Motor neuron (in vitro differentiated cells): ENCODE measurements at regions not wholly inside any gene's neighbourhood (a gene's known extent, or its start where the extent isn't known, plus 50 kb on each side); places are given as distances from the start of the nearest gene placed in this dataset.

Experiments
- ATAC-seq, 8 experiments: fragments of 200-7000 bp; cut with Tn5 transposase; replicated peaks in 6 of 8; 2 replicates each; pipeline ENCODE4 v1.8.0; 2021; ENCODE audit warnings: mild to moderate bottlenecking in 8 of 8, moderate library complexity in 8 of 8
- H3K27ac ChIP-seq, 2 donors: fragments of 250-450 bp; sonication (Bioruptor Pico); 2 replicates each; pipeline ENCODE4 v1.9.0; 2021; ENCODE audit warnings: antibody characterized with exemption in 2 of 2, mild to moderate bottlenecking in 2 of 2, moderate library complexity in 1 of 2
- H3K4me1 ChIP-seq, 2 donors: fragments of 250-450 bp; sonication (Bioruptor Pico); replicated peaks in 1 of 2; 2 replicates each; pipeline ENCODE4 v1.6.1; 2021; ENCODE audit warnings: antibody characterized with exemption in 2 of 2, mild to moderate bottlenecking in 2 of 2, moderate library complexity in 1 of 2
- H3K4me3 ChIP-seq, 5 donors: fragments of 250-450 bp; sonication (Bioruptor Pico); 2 replicates each; pipeline ENCODE4 v1.9.0; 2021; ENCODE audit warnings: antibody characterized with exemption in 5 of 5, mild to moderate bottlenecking in 5 of 5, moderate library complexity in 4 of 5
- WGBS, 10 experiments: fragments of 450-650 bp; shearing (Covaris generic); methylation state at CpG; one replicate each; pipeline ENCODE4 v1.0.0; 2022; 5-methylcytosine and 5-hydroxymethylcytosine counted together
- in situ Hi-C, 9 experiments: fragments of 400-800 bp; cut with MboI; loops; one replicate each; pipeline ENCODE4 v1.15.0; 2021; ENCODE audit warnings: low sequenced_read_pairs in 9 of 9, low pct_unique_long_range_greater_than_20kb in 2 of 9; ENCODE audit not compliant: unreplicated experiment in 9 of 9

- Histone ChIP-seq H3K4me3 (no peak overlapping the region), H3K4me1 (no peaks in the 10 kb centered on the region), H3K27ac (no peak overlapping the region)
- in situ Hi-C loops = loop anchor here in 2 of 9 experiments (25.0 kb wide), 2 partner anchors 100 to 525 kb away; no protein-coding TSS in a partner anchor
- 81 to 98% (median 86%) methylated on average over 3 of the region's 3 CpGs for WGBS, 10 experiments
- no peak for ATAC-seq
Observed at GRCh38 chr1:79362470-79362869, 355.9 kb upstream of the ADGRL4 start.

- Histone ChIP-seq H3K27ac (no peak overlapping the region), H3K4me1 (no peaks in the 10 kb centered on the region), H3K4me3 (no peak overlapping the region)
- in situ Hi-C loops = loop anchor here in 2 of 9 experiments (10.0 to 25.0 kb wide), 3 partner anchors 90 to 518 kb away; no protein-coding TSS in a partner anchor
- 33 to 100% (median 83%) methylated on average over 1 to 4 of the region's 4 CpGs; no CpG with 5 or more reads in 2 of the 10 experiments for WGBS, 10 experiments
- ATAC-seq = peak in 2 of 8 experiments; percentile 48 to 75
Observed at GRCh38 chr1:79355090-79355489, 348.6 kb upstream of the ADGRL4 start.

GRCh38 chr1:79353224-79353623 is 346.7 kb upstream of the ADGRL4 start:
- no peak overlapping the region for H3K27ac ChIP-seq
- H3K4me1 ChIP-seq = no peaks in the 10 kb centered on the region
- in situ Hi-C loops = loop anchor here in 2 of 9 experiments (10.0 to 25.0 kb wide), 3 partner anchors 88 to 516 kb away; no protein-coding TSS in a partner anchor
- 0 to 91% (median 53%) methylated on average over 1 to 4 of the region's 4 CpGs for WGBS, 10 experiments
- peak in 4 of 8 experiments; percentile 38 to 97 (median 90) for ATAC-seq
- no peak overlapping the region for H3K4me3 ChIP-seq

DNA sequence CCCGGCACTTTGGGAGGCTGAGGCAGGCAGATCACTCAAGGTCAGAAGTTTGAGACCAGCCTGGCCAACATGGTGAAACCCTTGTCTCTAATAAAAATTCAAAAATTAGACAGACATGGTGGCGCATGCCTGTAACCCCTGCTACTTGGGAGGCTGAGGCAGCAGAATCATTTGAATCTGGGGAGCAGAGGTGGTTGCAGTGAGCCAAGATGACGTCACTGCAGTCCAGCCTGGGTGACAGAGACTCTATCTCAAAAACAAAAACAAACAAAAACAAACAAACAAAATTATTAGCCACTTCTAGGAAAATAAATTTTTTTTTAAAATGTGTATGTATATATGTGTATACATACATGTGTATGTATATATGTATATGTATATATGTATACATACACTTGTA is 320.3 kb upstream of the ADGRL4 start:
- no peak overlapping the region for H3K27ac ChIP-seq
- no peaks in the 10 kb centered on the region for H3K4me1 ChIP-seq
- ATAC-seq = no peak
- H3K4me3 ChIP-seq = no peak overlapping the region
- in situ Hi-C loops = no loop called here
- WGBS, 10 experiments = 55 to 100% (median 86%) methylated on average over 1 to 3 of the region's 3 CpGs; no CpG with 5 or more reads in 2 of the 10 experiments

- ATAC-seq = no peak
- in situ Hi-C loops = no loop called here
- Histone ChIP-seq H3K27ac (no peak overlapping the region), H3K4me1 (no peaks in the 10 kb centered on the region), H3K4me3 (no peak overlapping the region)
Observed at GRCh38 chr1:79325705-79326104, 319.2 kb upstream of the ADGRL4 start.

DNA sequence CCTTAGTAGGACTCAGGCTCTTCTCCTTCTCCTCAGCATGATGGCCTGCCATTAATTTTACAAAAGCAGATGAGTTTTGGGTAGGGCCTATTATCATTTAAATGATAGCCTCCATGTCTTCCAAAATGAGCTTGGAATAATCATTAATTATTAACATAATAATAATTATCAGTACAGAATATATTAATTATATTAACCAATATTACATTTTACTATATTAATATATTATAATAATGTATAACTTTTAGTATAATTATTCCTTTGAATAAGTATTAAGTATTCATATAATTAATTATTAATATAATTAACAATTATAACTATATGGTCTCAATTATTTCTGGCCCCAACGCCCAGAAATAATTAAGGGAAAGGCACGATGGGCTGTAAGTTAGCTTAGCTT is 318.6 kb upstream of the ADGRL4 start:
- ATAC-seq = no peak
- Histone ChIP-seq H3K27ac (no peak overlapping the region), H3K4me1 (no peaks in the 10 kb centered on the region), H3K4me3 (no peak overlapping the region)
- in situ Hi-C loops = no loop called here
- WGBS, 10 experiments = 24 to 100% (median 91%) methylated on average over 1 to 2 of the region's 2 CpGs

- Histone ChIP-seq H3K4me1 (no peaks in the 10 kb centered on the region), H3K4me3 (no peak overlapping the region), H3K27ac (no peak overlapping the region)
- in situ Hi-C loops = no loop called here
- WGBS, 10 experiments = 0 to 86% (median 28%) methylated on average over 1 of the region's 1 CpG; no CpG with 5 or more reads in 2 of the 10 experiments
- peak; percentile 77 to 98 (median 94) for ATAC-seq
Observed at GRCh38 chr1:79323239-79324025, 316.9 kb upstream of the ADGRL4 start.

- H3K4me3 ChIP-seq = no peak overlapping the region
- ATAC-seq = peak in 2 of 8 experiments; percentile 5 to 7
- in situ Hi-C loops = no loop called here
- WGBS, 10 experiments = 81 to 100% (median 95%) methylated on average over 3 to 5 of the region's 5 CpGs
- no peaks in the 10 kb centered on the region for H3K4me1 ChIP-seq
- H3K27ac ChIP-seq = no peak overlapping the region
Observed at GRCh38 chr1:79322511-79323027, 316.0 kb upstream of the ADGRL4 start.

- no peak overlapping the region for H3K27ac ChIP-seq
- in situ Hi-C loops = no loop called here
- H3K4me1 ChIP-seq = peaks cover 0 to 14% of the 10 kb centered on the region in 2 donors
- H3K4me3 ChIP-seq = no peak overlapping the region
- no peak for ATAC-seq
Observed at GRCh38 chr1:79312438-79312837, 305.9 kb upstream of the ADGRL4 start.

DNA sequence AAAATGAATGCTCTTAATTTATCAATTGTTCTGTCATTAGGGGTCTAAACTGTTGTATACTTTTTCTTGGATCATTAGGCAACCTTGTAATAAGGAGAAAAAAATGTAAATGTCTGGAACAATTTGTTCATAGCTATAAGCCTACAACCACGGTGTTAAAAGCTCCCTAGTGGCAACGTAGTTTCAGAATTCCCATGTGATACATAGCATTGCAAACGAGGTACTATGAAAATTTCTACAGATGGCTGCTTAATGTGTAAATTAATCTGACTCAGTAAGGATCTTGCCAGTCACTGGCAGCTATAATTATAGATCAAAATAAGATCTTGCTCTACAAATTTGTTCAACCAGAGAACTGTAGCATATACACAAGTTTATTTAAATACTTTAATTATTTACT is 304.1 kb upstream of the ADGRL4 start:
- in situ Hi-C loops = no loop called here
- Histone ChIP-seq H3K4me1 (peaks cover 0 to 14% of the 10 kb centered on the region in 2 donors), H3K4me3 (no peak overlapping the region), H3K27ac (no peak overlapping the region)
- 6 to 73% (median 51%) methylated on average over 2 to 3 of the region's 3 CpGs for WGBS, 10 experiments
- ATAC-seq = peak in 4 of 8 experiments; percentile 59 to 90 (median 60)

GRCh38 chr1:79304131-79304530 is 297.6 kb upstream of the ADGRL4 start:
- in situ Hi-C loops = no loop called here
- Histone ChIP-seq H3K27ac (no peak overlapping the region), H3K4me3 (no peak overlapping the region), H3K4me1 (peaks cover 0 to 8% of the 10 kb centered on the region in 2 donors)
- no peak for ATAC-seq
- WGBS, 10 experiments = 63 to 100% (median 80%) methylated on average over 2 to 3 of the region's 3 CpGs; no CpG with 5 or more reads in 2 of the 10 experiments

DNA sequence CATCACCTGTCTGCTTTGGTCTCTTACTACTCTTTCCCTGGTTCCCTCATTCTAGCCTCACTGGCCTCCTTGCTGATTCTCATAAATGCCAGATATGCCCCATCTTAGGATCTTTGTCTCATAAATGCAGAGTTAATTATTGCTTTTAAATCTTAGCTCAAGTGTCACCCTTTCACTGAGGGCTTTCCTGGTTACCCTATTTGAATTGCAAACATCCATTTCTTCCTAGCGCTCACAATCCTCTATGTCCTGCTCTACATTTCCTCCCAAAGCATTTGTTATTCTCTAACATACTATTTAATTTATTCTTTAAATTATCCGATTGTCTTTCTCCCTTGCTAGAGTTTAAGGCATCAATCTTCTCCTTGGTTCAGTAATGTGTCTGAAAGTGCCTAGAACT is 296.5 kb upstream of the ADGRL4 start:
- 45 to 100% (median 78%) methylated on average over 2 of the region's 2 CpGs; no CpG with 5 or more reads in 1 of the 10 experiments for WGBS, 10 experiments
- Histone ChIP-seq H3K4me3 (no peak overlapping the region), H3K4me1 (peaks cover 0 to 8% of the 10 kb centered on the region in 2 donors), H3K27ac (no peak overlapping the region)
- ATAC-seq = peak in 4 of 8 experiments; percentile 48 to 59 (median 56)
- in situ Hi-C loops = no loop called here

DNA sequence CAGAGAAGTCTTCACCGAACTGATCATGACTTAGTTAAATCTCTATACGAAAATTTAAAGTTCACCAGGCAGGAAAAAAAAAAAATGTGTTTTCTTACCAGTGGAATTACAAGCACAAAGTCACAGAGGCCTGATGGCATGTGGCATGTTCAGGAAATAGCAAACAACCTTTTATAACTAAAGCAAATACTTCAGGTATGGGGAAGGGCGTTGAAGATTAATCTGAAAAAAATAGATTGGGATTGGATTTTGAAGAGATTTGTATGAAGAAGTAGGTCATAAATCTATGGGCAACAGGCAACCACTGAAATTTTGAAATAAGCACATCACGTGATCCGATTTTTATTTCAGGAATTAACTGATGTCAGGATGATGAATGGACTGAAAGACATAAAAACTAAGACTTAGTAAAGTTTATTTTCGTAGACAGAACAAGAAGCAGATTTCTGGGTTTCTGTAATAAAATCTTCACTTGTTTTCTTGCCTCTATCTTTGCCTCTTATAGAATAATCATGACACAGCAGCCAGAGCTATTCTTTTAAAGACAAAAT is 295.9 kb upstream of the ADGRL4 start:
- Histone ChIP-seq H3K27ac (no peak overlapping the region), H3K4me3 (no peak overlapping the region), H3K4me1 (peaks cover 0 to 8% of the 10 kb centered on the region in 2 donors)
- 36 to 100% (median 86%) methylated on average over 2 to 6 of the region's 6 CpGs for WGBS, 10 experiments
- ATAC-seq = peak in 2 of 8 experiments; percentile 63 to 77
- in situ Hi-C loops = no loop called here
